Suprapubic skin (tissue), 4 donors: ENCODE measurements at regions not wholly inside any gene's neighbourhood (a gene's known extent, or its start where the extent isn't known, plus 50 kb on each side); places are given as distances from the start of the nearest gene placed in this dataset.

Source experiments
- DNase-seq, 2 donors: peaks; one replicate each; pipeline ENCODE4 v3.0.0-alpha.2; 2019; ENCODE audit warnings: low spot score in 2 of 2
- H3K27ac ChIP-seq: fragments of 200-600 bp; sonication (generic); one replicate; pipeline ENCODE4 v1.5.1; 2019
- H3K27me3 ChIP-seq: fragments of 200-600 bp; sonication (generic); one replicate; pipeline ENCODE4 v1.5.1; 2019
- H3K36me3 ChIP-seq: fragments of 200-600 bp; sonication (generic); one replicate; pipeline ENCODE4 v1.5.1; 2019
- H3K4me1 ChIP-seq: fragments of 200-600 bp; sonication (generic); one replicate; pipeline ENCODE4 v1.5.1; 2019
- H3K4me3 ChIP-seq: fragments of 200-600 bp; sonication (generic); one replicate; pipeline ENCODE4 v1.5.1; 2019; ENCODE audit warnings: mild to moderate bottlenecking
- H3K9me3 ChIP-seq: fragments of 200-600 bp; sonication (generic); one replicate; pipeline ENCODE4 v1.5.1; 2019
- CTCF ChIP-seq, 2 donors: fragments of 200-600 bp in 1 of 2; fragments of 450-650 bp in 1 of 2; sonication (generic) in 1 of 2; IDR thresholded peaks; one replicate each; pipeline ENCODE4 v1.5.1; 2016 to 2019; ENCODE audit warnings: antibody characterized with exemption in 2 of 2, mild to moderate bottlenecking in 1 of 2, moderate library complexity in 1 of 2
- EP300 ChIP-seq: sonication (generic); formaldehyde crosslinking; IDR thresholded peaks from one replicate; pipeline ENCODE4 v1.6.1; 2017; ENCODE audit warnings: antibody characterized with exemption
- POLR2A ChIP-seq, 2 donors: fragments of 450-650 bp; IDR thresholded peaks; one replicate each; pipeline ENCODE4 v1.6.1; 2017; ENCODE audit warnings: antibody characterized with exemption in 2 of 2, mild to moderate bottlenecking in 2 of 2, moderate library complexity in 2 of 2
- POLR2AphosphoS5 ChIP-seq, 3 donors: sonication (generic); formaldehyde crosslinking; IDR thresholded peaks; one replicate each; pipeline ENCODE4 v1.6.1; 2017; ENCODE audit warnings: antibody characterized with exemption in 3 of 3
- WGBS: methylation state at CpG from one replicate; pipeline ENCODE4 v1.1.5; 2018; 5-methylcytosine and 5-hydroxymethylcytosine counted together

GRCh38 chr18:56035546-56035945, 447.6 kb upstream of the TCF4 start:
- Histone ChIP-seq H3K36me3 (no peaks in the 10 kb centered on the region), H3K4me1 (no peaks in the 10 kb centered on the region)
- 89% methylated on average over 3 of the region's 3 CpGs for WGBS

DNA sequence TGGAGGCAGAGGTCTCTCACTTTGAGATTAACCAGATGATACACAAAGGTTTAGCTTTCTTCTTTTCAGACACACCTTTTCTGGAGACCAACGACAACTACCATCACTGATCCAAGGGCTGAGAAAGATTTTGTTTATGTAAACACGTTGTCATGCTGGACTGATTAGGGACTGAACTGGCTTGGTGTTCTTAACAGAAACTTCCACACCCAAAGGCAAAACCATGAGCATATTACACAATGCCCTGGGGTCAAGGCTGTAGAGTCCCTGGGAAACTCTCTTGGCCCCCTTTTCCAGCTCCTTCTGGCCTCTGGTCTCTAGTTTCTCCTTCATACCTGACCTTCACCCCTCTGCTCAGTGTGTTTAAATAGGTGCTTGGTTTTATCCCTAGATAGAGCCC, 447.0 kb upstream of the TCF4 start:
- H3K27me3 ChIP-seq, result no peaks in the 10 kb centered on the region
- WGBS, result 50% methylated on average over 2 of the region's 2 CpGs
- no peak for DNase-seq
- H3K9me3 ChIP-seq, result peaks cover 6% of the 10 kb centered on the region
- H3K4me1 ChIP-seq, result no peaks in the 10 kb centered on the region
- H3K4me3 ChIP-seq, result no peak overlapping the region
- no peak overlapping the region for H3K27ac ChIP-seq
- TF ChIP-seq POLR2A (IDR thresholded peaks at IDR 0.05) (no peak), POLR2AphosphoS5 (IDR thresholded peaks at IDR 0.05) (no peak), EP300 (no peak), CTCF (IDR thresholded peaks at IDR 0.05) (no peak)
- no peaks in the 10 kb centered on the region for H3K36me3 ChIP-seq

More at GRCh38 chr18:56035546-56035945, 447.6 kb upstream of the TCF4 start:
- H3K27ac ChIP-seq, result no peak overlapping the region
- peaks cover 6% of the 10 kb centered on the region for H3K9me3 ChIP-seq
- H3K27me3 ChIP-seq, result no peaks in the 10 kb centered on the region
- no peak for DNase-seq
- H3K4me3 ChIP-seq, result no peak overlapping the region
- TF ChIP-seq POLR2A (IDR thresholded peaks at IDR 0.05) (no peak), POLR2AphosphoS5 (IDR thresholded peaks at IDR 0.05) (no peak), EP300 (no peak), CTCF (IDR thresholded peaks at IDR 0.05) (no peak)

DNA sequence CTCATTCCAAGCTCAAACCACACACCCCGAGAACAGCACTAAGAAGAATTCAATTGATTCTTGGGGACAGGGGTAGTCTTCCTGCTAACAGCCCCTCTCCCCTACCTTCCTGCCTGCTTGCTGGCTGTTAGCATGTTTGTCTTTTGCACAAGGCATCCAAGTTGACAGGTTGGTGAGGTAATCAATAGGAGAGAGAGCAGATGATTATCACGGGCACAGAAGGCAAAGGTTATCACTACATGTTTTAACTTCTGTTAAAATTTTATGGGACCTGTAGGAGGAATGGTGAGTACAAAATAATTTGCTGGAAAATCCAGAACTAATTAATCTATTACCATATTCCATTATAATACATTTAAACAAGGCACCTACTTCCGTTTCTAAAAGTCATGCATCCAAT, 442.1 kb upstream of the TCF4 start:
- WGBS, result 89% methylated on average over 3 of the region's 3 CpGs
- TF ChIP-seq EP300 (no peak), POLR2AphosphoS5 (IDR thresholded peaks at IDR 0.05) (no peak), CTCF (IDR thresholded peaks at IDR 0.05) (no peak), POLR2A (IDR thresholded peaks at IDR 0.05) (no peak)
- DNase-seq, result no peak
- Histone ChIP-seq H3K4me1 (no peaks in the 10 kb centered on the region), H3K36me3 (no peaks in the 10 kb centered on the region), H3K27ac (no peak overlapping the region), H3K4me3 (no peak overlapping the region), H3K9me3 (peaks cover 6% of the 10 kb centered on the region), H3K27me3 (no peaks in the 10 kb centered on the region)

DNA sequence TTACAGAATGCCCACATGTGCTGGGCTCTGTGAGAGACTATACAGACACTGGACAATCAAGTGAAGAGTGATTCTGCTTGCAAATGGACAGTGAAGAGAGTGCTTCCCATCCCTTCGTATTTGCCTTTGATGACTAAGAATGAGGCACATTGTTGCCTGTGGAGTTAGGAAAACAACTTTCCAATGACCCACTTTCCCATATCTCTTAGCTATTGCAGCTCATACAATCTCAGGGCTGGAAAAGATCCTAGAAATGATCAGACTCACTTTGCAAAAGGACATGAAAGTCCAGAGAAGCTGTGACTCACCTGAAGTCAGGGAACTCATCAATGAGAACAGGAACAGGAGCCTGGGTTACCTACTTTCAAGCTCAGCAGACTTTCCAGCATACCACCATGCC, 440.5 kb upstream of the TCF4 start:
- Histone ChIP-seq H3K27me3 (no peaks in the 10 kb centered on the region), H3K4me3 (no peak overlapping the region)
- TF ChIP-seq CTCF (IDR thresholded peaks at IDR 0.05), result no peak
- TF ChIP-seq EP300, result no peak
- no peak for TF ChIP-seq POLR2A (IDR thresholded peaks at IDR 0.05)
- no peak for TF ChIP-seq POLR2AphosphoS5 (IDR thresholded peaks at IDR 0.05)

GRCh38 chr18:56026509-56026908, 438.5 kb upstream of the TCF4 start:
- Histone ChIP-seq H3K27me3 (no peaks in the 10 kb centered on the region), H3K4me1 (no peaks in the 10 kb centered on the region), H3K4me3 (no peak overlapping the region), H3K27ac (no peak overlapping the region), H3K9me3 (no peaks in the 10 kb centered on the region), H3K36me3 (no peaks in the 10 kb centered on the region)
- WGBS, result 62% methylated on average over 2 of the region's 2 CpGs
- DNase-seq, result no peak
- TF ChIP-seq POLR2AphosphoS5 (IDR thresholded peaks at IDR 0.05), result no peak
- no peak for TF ChIP-seq CTCF (IDR thresholded peaks at IDR 0.05)
- no peak for TF ChIP-seq POLR2A (IDR thresholded peaks at IDR 0.05)
- no peak for TF ChIP-seq EP300

More for the DNA sequence above, 440.5 kb upstream of the TCF4 start:
- 33% methylated on average over 1 of the region's 1 CpG for WGBS
- no peaks in the 10 kb centered on the region for H3K36me3 ChIP-seq
- DNase-seq, result no peak
- H3K4me1 ChIP-seq, result no peaks in the 10 kb centered on the region
- no peak overlapping the region for H3K27ac ChIP-seq
- H3K9me3 ChIP-seq, result peaks cover 6% of the 10 kb centered on the region
